OCI-LY1 (cell line): ENCODE measurements at regions not wholly inside any gene's neighbourhood (a gene's known extent, or its start where the extent isn't known, plus 50 kb on each side); places are given as distances from the start of the nearest gene placed in this dataset.
"Not testable (repeated sequence)": the region's sequence is repeated elsewhere in the genome, so short reads cannot be mapped to it uniquely, and the experiment has no call there.

Experiments used
- H2AFZ ChIP-seq: fragments of 200-600 bp; sonication (generic), shearing (Covaris generic); 2 replicates; pipeline ENCODE4 v1.6.0; 2014; ENCODE audit warnings: antibody characterized with exemption, mild to moderate bottlenecking, low read length
- H3F3A ChIP-seq: fragments of 200-600 bp; sonication (generic), shearing (Covaris generic); 2 replicates; pipeline ENCODE4 v1.6.0; 2014; ENCODE audit warnings: mild to moderate bottlenecking, antibody characterized with exemption, low read length, moderate library complexity; ENCODE audit not compliant: insufficient read depth
- H3K27ac ChIP-seq: fragments of 200-600 bp; sonication (generic); 2 replicates; pipeline ENCODE4 v1.5.1; 2014; ENCODE audit warnings: low read length, mixed run types, mild to moderate bottlenecking, low read depth; ENCODE audit not compliant: poor library complexity, severe bottlenecking
- H3K27me3 ChIP-seq: fragments of 200-600 bp; sonication (generic); 2 replicates; pipeline ENCODE4 v1.6.0; 2014; ENCODE audit warnings: antibody characterized with exemption, mild to moderate bottlenecking, low read length, moderate library complexity; ENCODE audit not compliant: insufficient read depth
- H3K36me3 ChIP-seq: fragments of 200-600 bp; sonication (generic); 2 replicates; pipeline ENCODE4 v1.6.1; 2014; ENCODE audit warnings: mild to moderate bottlenecking, antibody characterized with exemption, low read length, moderate library complexity, mixed read lengths; ENCODE audit not compliant: insufficient read depth
- H3K4me1 ChIP-seq: fragments of 200-600 bp; sonication (generic); 2 replicates; pipeline ENCODE4 v1.5.1; 2014; ENCODE audit warnings: mild to moderate bottlenecking, low read length, moderate library complexity; ENCODE audit not compliant: insufficient read depth, severe bottlenecking
- H3K4me2 ChIP-seq: fragments of 200-600 bp; sonication (generic), shearing (Covaris generic); 2 replicates; pipeline ENCODE4 v1.6.1; 2014; ENCODE audit warnings: low read length
- H3K4me3 ChIP-seq: fragments of 200-600 bp; sonication (generic); 2 replicates; pipeline ENCODE4 v1.5.1; 2014; ENCODE audit warnings: low read length, low read depth, mild to moderate bottlenecking, mixed read lengths; ENCODE audit not compliant: poor library complexity, severe bottlenecking
- H3K79me2 ChIP-seq: fragments of 200-600 bp; shearing (Covaris generic); 2 replicates; pipeline ENCODE4 v1.6.1; 2016; ENCODE audit warnings: mixed run types, low read length, mixed read lengths; ENCODE audit not compliant: insufficient read depth
- H3K9ac ChIP-seq: fragments of 200-600 bp; sonication (generic), shearing (Covaris generic); 2 replicates; pipeline ENCODE4 v1.6.1; 2014; ENCODE audit warnings: mild to moderate bottlenecking, low read length, mixed read lengths
- H3K9me2 ChIP-seq: fragments of 200-600 bp; sonication (generic), shearing (Covaris generic); 2 replicates; pipeline ENCODE4 v1.6.1; 2014; ENCODE audit warnings: low read depth, mild to moderate bottlenecking, low read length, mixed read lengths
- H3K9me3 ChIP-seq: fragments of 200-600 bp; shearing (Covaris generic); 2 replicates; pipeline ENCODE4 v1.6.1; 2014; ENCODE audit warnings: low read length, mixed read lengths
- H4K20me1 ChIP-seq: fragments of 200-600 bp; sonication (generic), shearing (Covaris generic); 2 replicates; pipeline ENCODE4 v1.6.0; 2016; ENCODE audit warnings: mild to moderate bottlenecking, low read length; ENCODE audit not compliant: insufficient read depth
- CTCF ChIP-seq: fragments of 200-600 bp; sonication (generic), shearing (Covaris generic); IDR thresholded peaks from 2 replicates; pipeline ENCODE4 v1.5.1; 2017; ENCODE audit warnings: mild to moderate bottlenecking, antibody characterized with exemption, low read length, moderate library complexity, mixed read lengths
- EZH2 ChIP-seq: fragments of 200-600 bp; sonication (generic), shearing (Covaris generic); IDR thresholded peaks from 2 replicates; pipeline ENCODE4 v1.8.0; 2017; ENCODE audit warnings: borderline replicate concordance, mixed run types, mild to moderate bottlenecking, antibody characterized with exemption, low read length, moderate library complexity, mixed read lengths

- H3K9me3 ChIP-seq: no peaks in the 10 kb centered on the region
- H3F3A ChIP-seq: no peaks in the 10 kb centered on the region
- H3K79me2 ChIP-seq: no peaks in the 10 kb centered on the region
- no peaks in the 10 kb centered on the region for H4K20me1 ChIP-seq
- H3K9me2 ChIP-seq: no peaks in the 10 kb centered on the region
- H3K4me2 ChIP-seq: no peak overlapping the region
- no peak overlapping the region for H3K27ac ChIP-seq
- no peak for TF ChIP-seq EZH2
- TF ChIP-seq CTCF: no peak
- H3K4me1 ChIP-seq: no peaks in the 10 kb centered on the region
- no peak overlapping the region for H3K9ac ChIP-seq
- H3K4me3 ChIP-seq: no peak overlapping the region
- no peak overlapping the region for H2AFZ ChIP-seq
- no peaks in the 10 kb centered on the region for H3K27me3 ChIP-seq
- H3K36me3 ChIP-seq: no peaks in the 10 kb centered on the region
Measured at GRCh38 chr18:57942493-57942892, 101.5 kb upstream of the NEDD4L start.

- Histone ChIP-seq H2AFZ (no peak overlapping the region), H3K79me2 (no peaks in the 10 kb centered on the region), H3K27ac (no peak overlapping the region), H3K4me3 (no peak overlapping the region), H3K36me3 (no peaks in the 10 kb centered on the region), H3K4me1 (no peaks in the 10 kb centered on the region), H3F3A (no peaks in the 10 kb centered on the region), H3K9me2 (no peaks in the 10 kb centered on the region), H4K20me1 (no peaks in the 10 kb centered on the region), H3K9ac (no peak overlapping the region), H3K4me2 (no peak overlapping the region), H3K27me3 (no peaks in the 10 kb centered on the region), H3K9me3 (no peaks in the 10 kb centered on the region)
- TF ChIP-seq CTCF (no peak), EZH2 (no peak)
Measured at GRCh38 chr18:57941841-57942489, 102.1 kb upstream of the NEDD4L start.

- H3K79me2 ChIP-seq: no peaks in the 10 kb centered on the region
- H3K9me2 ChIP-seq: no peaks in the 10 kb centered on the region
- H3K36me3 ChIP-seq: no peaks in the 10 kb centered on the region
- no peak for TF ChIP-seq EZH2
- no peak for TF ChIP-seq CTCF
- H4K20me1 ChIP-seq: no peaks in the 10 kb centered on the region
- H2AFZ ChIP-seq: no peak overlapping the region
- no peaks in the 10 kb centered on the region for H3F3A ChIP-seq
- no peaks in the 10 kb centered on the region for H3K4me1 ChIP-seq
- no peak overlapping the region for H3K4me2 ChIP-seq
- no peak overlapping the region for H3K4me3 ChIP-seq
- no peak overlapping the region for H3K9ac ChIP-seq
- no peaks in the 10 kb centered on the region for H3K9me3 ChIP-seq
- no peaks in the 10 kb centered on the region for H3K27me3 ChIP-seq
- no peak overlapping the region for H3K27ac ChIP-seq
Measured at GRCh38 chr18:57940166-57940660, 103.8 kb upstream of the NEDD4L start.

- not testable (repeated sequence) for H3K4me2 ChIP-seq, H3K36me3 ChIP-seq, H3K9me2 ChIP-seq, H3K4me1 ChIP-seq, H3K79me2 ChIP-seq, H3K27me3 ChIP-seq, H3K9ac ChIP-seq, H3K27ac ChIP-seq, H3F3A ChIP-seq, H3K4me3 ChIP-seq, H2AFZ ChIP-seq, H3K9me3 ChIP-seq, H4K20me1 ChIP-seq
Measured at GRCh38 chr18:57934375-57934774, 109.7 kb upstream of the NEDD4L start.
